GM10248 (cell line): ENCODE measurements at regions not wholly inside any gene's neighbourhood (a gene's known extent, or its start where the extent isn't known, plus 50 kb on each side); places are given as distances from the start of the nearest gene placed in this dataset.
"Not testable (repeated sequence)": the region's sequence is repeated elsewhere in the genome, so short reads cannot be mapped to it uniquely, and the experiment has no call there.

Experiments used
- CTCF ChIA-PET: fragments of 300-600 bp; sonication (Branson Sonifier 250); formaldehyde crosslinking; extraction: SDS; loops from one replicate; lab custom pipeline; 2021; ENCODE audit warnings: antibody characterized with exemption; lab: Yijun Ruan, JAX
- POLR2A ChIA-PET: fragments of 350-650 bp; sonication (Branson Sonifier 250); formaldehyde crosslinking; extraction: SDS; loops from one replicate; lab custom pipeline; 2020; ENCODE audit warnings: antibody characterized with exemption; lab: Yijun Ruan, JAX
- DNase-seq: peaks from one replicate; pipeline ENCODE4 v3.0.0; 2012; ENCODE audit errors: extremely low spot score
- CTCF ChIP-seq: IDR thresholded peaks from 2 replicates; pipeline ENCODE4 v1.5.1; 2012; ENCODE audit warnings: mild to moderate bottlenecking, low read depth; ENCODE audit errors: extremely low read depth, missing control alignments, control extremely low read depth

DNA sequence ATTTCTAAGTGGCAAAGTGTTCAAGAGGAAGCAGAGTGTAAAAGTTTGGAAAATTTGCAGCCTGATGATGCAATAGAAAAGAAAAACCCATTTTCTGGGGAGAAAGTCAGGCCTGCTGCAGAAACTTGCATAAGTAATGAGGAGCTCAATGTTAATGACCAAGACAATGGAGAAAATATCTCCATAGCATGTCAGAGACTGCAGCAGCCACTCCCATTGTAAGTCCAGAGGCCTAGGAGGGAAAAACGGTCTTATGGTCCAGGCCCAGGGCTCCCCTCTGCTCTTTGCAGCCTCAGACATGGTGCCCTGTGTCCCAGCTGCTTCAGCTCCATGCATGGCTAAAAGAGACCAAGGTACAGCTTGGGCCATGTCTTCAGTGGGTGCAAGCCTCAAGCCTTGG, 96.6 kb upstream of the GMNC start:
- DNase-seq, result no peak
- ChIA-PET CTCF (interaction anchor here (1.2 kb wide), 1 partner anchor 35 kb away, joined by 3 read pairs; no protein-coding TSS in a partner anchor), POLR2A (no interaction called here)
- TF ChIP-seq CTCF, result no peak

GRCh38 chr3:190941694-190942260, 79.3 kb upstream of the GMNC start:
- TF ChIP-seq CTCF, result no peak
- DNase-seq, result no peak
- POLR2A ChIA-PET, result no interaction called here
- CTCF ChIA-PET, result no interaction called here

GRCh38 chr3:190934616-190935015, 72.1 kb upstream of the GMNC start:
- CTCF ChIA-PET, POLR2A ChIA-PET: not testable (repeated sequence)

DNA sequence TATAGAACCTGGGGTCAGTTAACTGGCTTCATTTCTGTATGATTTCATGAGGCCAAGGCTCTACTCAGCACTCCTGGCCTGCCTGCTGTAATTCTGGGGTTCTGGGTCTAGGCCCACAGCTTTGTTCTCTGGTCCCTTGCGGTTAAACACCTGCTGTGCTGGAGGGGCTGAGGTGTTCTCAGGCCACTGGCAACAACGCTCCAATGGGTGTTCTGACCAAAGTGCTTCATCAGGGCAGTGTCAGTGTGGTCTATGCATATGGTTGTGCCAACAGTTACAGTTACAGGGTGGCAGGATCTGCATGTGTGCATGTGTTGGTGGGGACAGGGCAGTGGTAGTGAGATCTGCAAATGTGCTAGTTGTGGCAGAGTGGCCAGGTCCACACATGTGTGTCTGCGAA, 64.1 kb upstream of the GMNC start:
- TF ChIP-seq CTCF, result no peak
- ChIA-PET CTCF (interaction anchor here (1.3 to 1.7 kb wide), 3 partner anchors 12 to 45 kb away, joined by 3 to 5 read pairs (median 4); no protein-coding TSS in a partner anchor), POLR2A (no interaction called here)
- no peak for DNase-seq

More at GRCh38 chr3:190934616-190935015, 72.1 kb upstream of the GMNC start:
- DNase-seq, result not testable (repeated sequence)

- ChIA-PET CTCF (interaction anchor here (1.1 kb wide), 1 partner anchor 14 kb away, joined by 3 read pairs; no protein-coding TSS in a partner anchor), POLR2A (no interaction called here)
- no peak for TF ChIP-seq CTCF
- DNase-seq, result no peak
Observed at GRCh38 chr3:190912736-190913135, 50.2 kb upstream of the GMNC start.
